ENCODE measurements at regions not wholly inside any gene's neighbourhood (a gene's known extent, or its start where the extent isn't known, plus 50 kb on each side); places are given as distances from the start of the nearest gene placed in this dataset.

DNA sequence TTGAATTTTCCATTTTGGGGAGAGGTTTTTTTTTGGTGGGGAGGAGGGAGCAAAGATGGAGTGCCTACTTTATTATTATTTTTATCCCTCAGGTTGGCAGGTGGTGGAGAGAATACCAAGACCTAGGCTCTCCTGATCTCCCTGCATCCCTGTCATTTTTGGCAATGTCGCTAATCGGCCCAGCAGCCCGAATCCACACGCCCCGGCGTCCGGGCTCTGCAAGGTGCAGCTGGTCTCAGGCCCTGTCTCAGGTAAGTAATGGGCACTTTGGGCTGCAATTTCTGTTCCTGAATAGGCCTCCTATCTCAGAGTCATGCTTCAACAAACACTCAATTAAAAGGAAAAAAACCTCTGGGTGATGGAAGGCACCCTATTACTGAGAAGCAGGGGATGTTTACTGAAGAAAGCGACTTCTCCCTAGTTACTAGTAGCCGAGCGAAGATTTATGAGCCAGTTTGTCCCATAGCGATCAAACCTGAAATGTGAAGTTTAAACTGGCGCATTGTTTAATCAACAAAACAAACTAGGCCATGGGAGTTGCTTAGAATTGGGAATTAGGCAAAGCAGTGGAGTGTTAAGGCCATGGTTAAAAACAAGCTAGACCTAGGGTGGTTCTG lies 137.8 kb downstream of the RWDD3 start:
- no peak for DNase-seq

DNA sequence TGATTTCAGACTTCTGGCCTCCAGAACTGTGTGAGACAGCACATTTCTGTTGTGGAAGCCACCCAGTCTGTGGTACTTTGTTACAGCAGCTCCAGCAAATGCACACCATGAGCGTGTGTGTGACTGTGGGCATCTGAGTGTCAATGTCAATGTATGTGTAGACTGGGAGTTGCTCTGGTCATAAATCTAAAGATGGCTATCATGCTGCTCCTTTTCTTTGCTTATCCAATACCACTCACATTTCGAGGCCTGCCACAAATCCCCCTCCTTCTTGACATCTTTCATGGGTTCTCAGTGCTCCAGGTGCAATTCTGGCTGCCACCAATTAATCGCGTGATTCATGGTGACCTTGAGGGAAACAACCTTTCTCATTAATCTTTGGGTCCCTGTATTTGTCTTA lies 141.2 kb downstream of the RWDD3 start:
- DNase-seq: no peak

DNA sequence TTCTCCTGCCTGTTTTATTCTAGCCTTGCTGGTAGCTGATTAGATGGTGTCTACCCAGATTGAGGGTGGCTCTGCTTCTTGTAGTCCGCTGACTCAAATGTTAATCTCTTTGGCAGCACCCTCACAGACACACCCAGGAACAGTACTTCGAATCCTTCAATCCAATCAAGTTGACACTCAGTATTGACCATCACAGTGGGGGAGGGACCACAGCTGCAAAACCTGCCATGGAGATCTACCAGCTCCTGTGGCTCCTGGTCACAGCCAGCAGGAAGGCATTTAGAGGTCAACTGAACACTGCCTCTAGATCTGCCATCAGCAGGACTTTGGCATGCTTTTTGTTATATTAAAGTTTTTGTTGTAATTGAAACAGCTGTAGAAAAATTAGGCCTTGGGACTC lies 146.9 kb downstream of the RWDD3 start:
- DNase-seq: no peak

DNA sequence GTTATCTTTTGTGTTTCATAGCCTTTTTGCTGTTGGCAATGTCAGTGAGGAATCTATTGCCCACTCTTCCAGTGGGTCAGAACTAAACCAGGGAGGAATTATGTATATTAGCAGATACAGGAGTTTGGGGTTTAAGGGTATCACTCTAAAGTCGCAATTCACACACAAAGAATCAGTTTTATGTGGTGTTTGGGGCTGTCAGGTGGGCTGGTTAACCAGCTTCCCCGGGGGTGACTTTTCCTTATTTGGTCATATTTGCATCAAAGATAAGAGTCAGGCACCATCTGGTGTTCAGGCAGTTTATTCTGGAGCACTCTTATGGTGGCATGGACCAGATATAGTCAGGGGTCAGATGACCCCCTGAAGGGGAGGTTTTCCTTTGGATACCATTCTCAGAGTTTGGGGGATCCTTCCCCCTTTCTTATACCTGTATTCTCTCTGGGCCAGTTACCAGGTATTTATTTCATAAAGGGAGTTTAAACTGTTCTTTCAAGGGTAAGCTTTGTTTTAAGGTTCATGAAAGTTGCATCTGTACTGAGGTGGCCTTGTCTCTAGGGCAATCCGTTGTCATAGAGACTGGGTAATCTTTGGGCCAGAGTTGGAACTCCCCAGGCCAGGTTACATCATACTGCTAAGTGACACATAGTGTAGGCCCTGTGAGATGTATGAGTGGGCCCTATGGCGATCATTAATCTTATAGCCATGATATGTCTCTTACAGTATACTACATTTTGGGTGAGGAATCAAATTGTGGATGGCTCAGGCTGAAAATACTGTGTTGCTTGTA lies 148.2 kb downstream of the RWDD3 start:
- DNase-seq: no peak

DNA sequence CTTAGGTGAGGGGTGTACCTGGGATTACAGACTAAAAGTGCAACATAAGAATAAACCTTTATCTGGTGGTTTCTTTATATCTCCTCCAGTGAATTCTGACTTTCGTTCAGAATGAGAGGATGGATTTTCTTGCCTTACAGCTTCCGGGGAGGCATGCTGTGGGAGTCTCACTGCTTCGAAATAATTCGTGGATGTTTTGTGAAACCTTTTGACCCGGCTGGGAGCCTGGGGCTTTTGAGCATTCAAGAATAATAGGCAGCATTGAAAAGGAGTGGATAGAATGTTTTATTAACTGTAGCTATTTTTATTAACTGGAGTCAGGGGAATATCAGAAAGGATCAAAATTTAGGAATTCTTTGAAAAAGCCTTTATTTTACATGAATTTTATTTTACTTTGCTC lies 149.1 kb downstream of the RWDD3 start:
- no peak for DNase-seq

DNA sequence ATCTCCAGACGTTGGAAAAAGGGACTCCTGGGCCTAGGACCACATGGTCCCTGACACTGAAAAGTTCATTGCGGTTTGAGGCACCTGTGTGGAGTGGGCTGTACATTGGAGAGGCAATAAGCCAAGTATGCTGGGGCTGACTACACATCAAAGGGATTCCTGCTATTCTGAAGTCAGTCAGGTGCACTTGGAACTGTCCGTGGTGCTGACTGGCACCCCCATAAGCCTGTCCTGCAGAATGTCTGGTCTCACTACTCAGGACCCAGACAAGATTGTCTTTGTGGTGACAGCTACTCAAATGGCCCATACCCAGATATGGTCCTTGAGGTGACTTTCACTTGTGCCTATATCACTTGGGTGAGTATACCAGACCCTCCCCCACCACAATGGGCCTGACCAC lies 150.6 kb downstream of the RWDD3 start:
- peak in 1 of 5 experiments; percentile 35 for DNase-seq

DNA sequence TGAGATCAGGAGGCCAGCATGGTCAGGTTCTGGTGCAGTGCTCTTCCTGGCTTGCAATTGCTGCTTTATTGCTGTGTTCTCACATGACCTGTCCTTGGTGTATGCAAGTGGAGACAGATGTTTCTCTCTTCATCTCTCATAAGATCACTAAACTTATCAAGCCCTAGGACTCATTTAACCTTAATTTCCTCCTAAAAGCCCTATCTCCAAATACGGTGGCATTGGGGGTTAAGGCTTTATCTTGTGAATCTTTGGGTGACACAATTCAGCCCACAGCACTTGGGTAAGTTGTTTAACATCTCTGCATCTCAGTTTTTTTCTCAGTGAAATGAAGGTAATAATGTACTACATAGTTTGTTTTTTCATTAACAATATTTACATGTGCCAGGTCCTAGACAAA lies 152.4 kb downstream of the RWDD3 start:
- no peak for DNase-seq

DNA sequence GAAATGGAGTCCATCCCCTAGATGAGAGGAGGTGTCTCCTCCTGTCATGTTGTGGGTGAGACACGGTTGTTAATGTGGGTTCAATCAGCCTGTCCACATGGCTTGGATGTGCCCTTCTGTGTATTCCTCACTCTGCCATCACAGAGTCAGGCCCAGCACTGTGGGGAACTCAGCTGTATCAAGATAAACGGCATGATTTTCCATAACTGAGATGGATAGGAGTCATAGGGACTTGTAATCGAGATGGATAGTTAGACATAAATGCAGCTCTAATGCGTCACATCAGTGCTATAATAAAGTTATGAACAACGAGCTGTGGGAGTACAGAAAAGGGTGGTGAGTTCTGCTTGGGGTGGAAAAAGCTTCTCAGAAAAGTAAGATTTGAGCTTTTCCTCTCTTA lies 152.9 kb downstream of the RWDD3 start:
- DNase-seq: no peak

DNA sequence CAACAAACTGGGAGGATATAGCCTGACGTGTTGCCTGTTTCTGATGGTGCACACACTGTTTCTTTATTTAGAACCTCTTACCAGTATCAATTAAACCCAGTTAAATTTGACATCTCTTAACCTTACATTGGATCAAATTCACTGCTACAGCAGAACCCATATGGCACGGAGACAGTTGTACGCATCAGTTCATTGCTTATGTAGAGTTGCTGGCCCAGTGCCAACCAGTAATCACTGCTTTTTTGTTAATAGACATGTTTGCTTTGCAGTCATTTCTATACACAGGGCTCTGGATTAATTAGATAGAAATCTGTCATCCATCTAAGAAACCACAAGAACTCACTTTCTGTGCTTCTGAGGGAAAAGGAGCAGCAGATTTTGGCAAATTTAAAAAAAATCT lies 154.0 kb downstream of the RWDD3 start:
- no peak for DNase-seq

DNA sequence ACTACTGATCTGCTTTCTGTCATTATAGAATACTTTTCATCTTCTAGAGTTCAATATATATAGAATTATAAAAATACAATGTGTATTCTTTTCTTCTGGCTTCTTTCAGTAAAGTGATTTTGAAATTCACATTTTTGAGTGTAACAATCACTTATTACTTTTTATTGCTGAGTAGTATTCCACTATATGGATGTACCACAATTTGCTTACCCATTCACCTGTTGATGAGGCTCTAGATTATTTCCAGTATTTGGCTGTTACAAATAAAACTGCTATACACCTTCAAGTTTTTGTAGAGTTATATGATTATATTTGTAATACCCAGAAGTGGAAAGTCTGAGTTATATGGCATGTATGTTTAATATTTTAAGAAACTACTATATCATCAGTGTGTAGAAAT lies 159.4 kb downstream of the RWDD3 start:
- no peak for DNase-seq

DNA sequence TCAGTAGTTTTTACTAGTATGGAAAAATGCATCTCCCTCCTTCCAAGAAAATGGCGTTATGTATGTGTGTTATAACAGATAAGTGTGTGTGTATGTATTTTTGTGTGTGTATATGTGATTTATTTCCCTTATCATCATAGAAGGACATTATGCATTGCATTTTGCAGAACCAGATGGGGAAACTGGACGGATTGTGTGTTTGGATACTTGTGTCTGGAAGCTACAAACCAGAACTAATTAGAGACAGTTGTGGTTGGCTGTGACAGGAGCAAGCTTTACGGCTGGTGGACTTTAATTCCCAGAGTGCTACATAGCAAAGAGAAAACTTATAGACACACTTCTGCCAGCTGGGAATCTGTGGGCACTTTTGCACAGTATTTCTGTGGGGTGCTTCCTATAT lies 162.5 kb downstream of the RWDD3 start:
- no peak for DNase-seq

DNA sequence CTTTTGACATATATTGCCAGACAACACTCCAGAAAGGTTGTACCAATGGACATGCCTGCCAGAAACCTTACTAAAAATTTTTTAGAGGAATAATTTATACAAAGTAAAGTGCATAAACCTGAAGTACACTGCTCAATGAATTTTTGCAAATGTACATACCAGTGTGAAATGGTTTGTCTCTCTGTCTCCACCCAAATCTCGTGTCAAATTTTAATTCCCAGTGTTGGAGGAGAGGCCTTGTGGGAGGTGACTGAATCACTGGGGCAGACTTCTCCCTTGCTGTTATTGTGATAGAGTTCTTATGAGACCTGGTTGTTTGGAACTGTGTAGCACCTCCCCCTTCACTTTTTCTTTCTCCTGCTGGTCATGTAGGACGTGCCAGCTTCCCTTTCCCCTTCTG lies 168.8 kb downstream of the RWDD3 start:
- DNase-seq: no peak

DNA sequence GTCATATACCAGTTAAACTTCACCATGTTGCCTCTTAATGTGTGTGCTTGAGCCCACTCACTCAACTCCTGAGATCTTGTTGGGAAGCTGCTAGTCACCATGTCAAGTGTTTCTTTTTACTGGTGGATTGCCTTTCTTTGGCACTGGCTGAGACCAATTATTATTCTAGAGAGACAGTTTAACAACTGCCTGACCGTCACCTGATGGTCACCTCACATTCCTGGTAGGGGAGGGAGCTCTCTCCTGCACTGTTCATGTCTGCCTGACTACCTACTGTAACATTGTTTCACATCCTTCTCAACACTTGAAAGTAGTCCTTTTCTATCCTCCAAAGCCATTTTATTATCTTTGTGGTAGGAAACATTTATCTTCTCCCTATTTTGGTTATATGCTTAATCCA lies 172.3 kb downstream of the RWDD3 start:
- DNase-seq: no peak

DNA sequence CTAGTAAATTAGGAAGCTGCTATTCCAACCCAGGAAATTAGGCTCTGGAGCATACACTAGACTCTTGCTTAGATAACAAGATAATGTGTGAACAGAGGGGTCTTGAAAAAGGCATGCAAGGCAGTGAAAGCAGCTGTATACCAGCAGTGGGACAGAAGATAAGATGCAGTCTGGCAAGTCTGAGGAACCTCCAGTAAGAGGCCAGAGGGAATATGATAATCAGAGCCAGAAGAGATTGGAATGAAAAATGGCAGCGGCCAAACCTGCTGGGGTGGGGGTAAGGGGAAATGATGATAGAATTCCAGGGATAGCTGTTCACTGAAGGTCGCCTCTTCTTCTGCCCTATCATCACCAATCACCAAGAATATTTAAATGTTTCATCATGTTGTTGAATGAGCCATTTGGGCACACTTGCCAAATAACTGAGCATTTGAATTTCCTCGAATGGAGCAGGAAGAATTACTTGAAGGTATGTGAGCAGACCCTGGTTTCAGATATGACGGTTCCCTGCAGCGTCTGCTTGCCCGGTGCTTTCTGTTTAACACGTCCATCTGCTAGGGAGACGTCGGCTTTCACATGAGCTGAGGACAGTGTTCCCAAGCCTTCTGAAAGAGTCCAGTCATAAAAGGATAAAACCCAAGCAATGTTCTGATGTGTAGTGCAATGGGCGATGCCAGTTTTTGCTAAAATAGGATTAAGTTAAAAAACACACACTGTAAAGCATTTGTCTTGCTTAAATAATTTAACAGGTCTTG lies 173.3 kb downstream of the RWDD3 start:
- DNase-seq: no peak

DNA sequence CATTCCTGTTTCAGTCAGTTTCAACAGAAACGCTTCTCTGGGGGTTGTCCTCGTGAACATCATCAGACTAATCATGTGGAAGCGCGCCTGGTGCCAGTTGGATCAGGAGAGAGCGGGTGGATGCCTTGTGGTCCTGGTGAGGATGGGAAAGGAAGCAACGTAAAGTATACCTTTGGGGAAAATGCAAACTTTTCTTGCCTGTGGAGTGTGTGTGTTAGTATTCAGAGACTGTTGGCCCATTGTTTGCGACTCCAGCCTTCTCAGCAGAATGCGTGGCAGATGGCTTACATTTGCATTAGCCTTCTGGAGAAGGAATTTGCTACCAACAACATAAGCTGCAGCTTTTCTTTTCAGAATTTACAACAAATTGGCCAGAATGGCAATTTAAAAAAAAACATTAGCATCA lies 173.9 kb downstream of the RWDD3 start:
- DNase-seq: no peak

DNA sequence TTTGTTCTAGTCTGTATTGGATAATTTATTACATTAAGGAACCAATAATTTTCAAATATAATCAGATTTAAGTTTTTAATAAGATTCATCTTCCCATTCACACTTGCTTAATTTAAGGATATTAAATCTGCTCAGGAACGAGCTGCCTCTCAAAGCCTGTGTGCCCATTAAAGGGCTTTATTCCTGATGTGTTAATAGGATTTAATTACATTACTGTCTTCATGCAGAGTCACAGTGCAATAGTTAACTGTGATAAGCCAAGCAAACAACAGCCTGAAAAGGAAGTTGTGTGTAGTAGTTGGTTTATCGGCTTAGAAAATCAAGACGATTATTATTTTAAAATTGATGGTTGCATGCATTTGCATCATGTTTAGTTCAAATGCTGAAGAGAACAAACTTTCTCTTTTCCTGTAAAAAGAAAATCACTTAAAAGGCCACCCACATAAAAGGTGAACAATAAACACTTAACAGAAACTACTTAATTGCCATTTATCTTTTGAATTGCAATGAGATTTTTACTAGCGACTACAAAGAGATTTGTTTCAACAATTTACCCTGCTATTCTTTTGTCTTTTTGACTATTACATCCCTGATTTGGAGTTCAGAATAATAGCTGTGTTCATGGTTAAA lies 174.6 kb downstream of the RWDD3 start:
- DNase-seq: no peak

DNA sequence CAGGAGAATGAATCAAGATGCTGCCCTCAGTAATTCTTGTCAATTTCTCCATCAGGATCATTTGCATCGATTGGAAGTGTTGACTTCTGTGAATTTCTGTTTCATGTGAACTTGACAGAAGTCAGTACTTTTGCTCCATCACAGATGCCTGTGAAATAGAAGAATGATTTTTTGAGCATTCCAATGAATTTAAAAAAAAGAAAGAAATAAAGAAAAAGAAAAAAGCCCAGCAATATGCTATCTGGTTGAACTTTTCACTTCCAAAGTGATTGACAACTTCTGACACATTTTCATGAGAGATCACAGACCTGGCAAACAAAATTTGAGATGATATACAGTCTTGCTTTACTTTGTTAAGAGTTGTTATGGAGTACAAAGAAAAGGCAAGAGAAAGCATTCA lies 175.3 kb downstream of the RWDD3 start:
- DNase-seq: no peak

DNA sequence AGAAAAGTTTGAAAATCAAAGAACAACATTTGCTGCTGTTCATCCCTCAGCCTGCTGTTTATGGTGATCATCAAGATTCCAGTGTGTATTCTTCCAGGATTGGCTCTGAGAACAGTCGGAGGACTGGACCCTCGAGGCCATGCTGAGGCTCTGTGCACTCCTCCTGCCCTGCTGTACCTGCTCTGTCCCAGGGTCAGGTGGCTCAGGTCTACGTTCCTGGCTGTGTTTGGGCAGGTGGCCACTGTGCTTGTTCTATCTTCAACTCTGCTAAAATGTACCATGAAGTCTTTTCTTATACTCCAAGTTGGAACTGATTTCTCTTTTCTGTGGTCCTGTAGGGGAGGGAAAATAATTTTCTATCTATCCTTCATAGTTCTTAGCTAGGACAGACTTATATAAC lies 175.9 kb downstream of the RWDD3 start:
- no peak for DNase-seq

DNA sequence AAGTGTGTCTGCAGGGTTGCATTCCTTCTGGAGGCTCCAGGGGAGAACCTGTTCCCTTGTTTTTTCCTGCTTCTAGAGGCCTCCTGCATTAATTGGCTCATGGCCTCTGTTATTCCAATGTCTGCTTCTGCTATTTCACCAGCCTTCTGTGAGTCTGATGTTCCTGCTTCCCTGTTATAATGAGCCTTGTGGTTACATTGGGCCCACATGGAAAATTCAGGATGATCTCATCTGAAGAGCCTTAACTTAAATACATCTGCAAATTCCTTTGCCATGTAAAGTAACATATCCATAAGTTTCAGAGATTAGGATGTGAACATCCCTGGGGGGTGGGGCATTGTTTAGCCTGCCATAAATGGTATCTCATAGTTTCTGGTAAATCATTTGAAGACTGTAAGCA lies 181.1 kb downstream of the RWDD3 start:
- DNase-seq: no peak

DNA sequence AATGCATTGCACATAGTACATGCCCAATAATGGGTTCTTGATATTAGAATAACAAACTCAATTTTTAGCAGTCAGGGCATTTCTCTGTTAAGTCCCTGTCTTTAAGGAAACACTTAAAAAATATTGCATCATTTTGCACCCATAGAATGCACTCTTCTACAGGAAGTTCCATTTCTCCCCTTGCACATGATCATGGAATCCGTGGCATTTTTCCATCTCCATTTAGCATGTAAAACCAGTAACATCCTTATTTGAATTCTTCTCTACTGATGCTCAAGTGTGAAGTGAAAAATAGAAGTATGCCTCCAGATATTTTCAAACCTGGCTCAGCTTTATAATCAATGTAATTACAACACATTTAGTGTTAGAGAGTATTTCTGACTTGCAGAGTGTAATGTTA lies 192.8 kb downstream of the RWDD3 start:
- no peak for DNase-seq

DNA sequence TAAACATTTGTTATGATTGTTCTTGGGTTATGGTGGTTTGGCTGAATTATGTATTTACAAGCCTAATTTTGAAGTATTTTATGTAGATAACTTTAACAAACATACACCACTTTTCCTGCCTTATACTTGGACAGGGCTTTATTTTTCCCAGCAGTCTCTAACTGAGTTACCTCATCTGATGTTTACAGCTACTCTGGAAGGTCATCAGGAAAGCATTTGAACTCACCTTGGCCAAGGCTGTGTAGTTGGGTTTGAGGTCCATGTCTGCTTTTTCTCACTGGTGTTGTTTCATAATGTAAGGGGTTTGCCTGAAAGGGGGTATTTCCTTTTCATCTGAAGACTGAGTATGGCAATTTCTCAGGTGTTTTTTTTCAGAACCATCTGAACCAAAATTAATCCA lies 193.5 kb downstream of the RWDD3 start:
- DNase-seq: no peak

DNA sequence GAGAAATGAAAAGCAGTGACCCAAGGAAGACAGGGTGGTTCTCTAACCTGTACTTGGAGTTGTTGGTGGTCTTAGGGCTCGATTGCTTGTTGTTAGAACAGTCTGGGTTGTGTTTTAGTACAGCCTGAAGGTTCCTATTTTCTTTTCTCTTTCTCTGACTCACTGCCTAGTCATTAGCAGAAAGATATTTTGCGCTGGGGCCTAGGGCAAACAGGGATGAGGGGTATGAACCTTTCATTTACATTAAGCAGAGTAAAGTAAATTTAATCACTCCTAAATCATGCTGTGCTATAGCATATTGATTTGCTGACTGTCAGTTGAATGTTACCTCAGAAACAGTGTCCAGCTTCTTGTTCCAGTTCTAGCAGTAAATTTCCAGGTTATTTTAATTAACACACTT lies 197.2 kb downstream of the RWDD3 start:
- DNase-seq: no peak

DNA sequence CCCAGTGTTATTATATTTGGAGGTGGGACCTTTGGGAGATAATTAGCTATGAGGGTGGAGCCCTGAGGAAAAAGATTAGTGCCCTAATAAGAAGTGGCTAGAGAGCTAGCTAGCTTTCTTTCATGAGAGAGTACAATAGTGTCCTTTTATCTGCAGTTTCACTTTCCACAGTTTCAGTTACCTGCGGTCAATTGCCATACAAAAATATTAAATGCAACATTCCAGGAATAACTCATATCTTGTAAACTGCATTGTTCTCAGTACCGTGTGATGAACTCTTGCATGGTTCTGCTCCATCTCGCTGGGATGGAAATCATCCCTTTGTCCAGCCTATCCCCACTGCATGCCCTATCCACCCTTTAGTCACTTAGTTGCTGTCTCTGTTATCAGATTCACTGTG lies 201.6 kb downstream of the RWDD3 start:
- DNase-seq: no peak

DNA sequence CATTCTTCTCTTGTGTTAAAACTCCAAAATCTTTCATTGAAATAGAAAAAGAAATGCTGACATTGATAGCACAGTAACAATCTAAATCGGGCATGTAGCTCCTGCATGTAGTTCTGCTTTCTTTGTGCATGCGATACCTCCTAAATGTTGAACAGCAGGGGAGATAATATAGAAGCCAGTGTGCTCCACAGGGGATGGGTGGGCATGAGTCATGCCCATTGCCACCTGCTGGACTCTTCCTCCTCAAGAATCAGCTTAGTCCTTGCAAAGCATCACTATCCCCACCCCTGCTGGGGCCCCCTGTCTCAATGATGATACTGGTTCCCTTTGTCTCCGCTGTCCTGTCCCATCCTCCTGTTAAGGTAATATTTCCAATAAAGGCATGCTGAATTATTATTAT lies 203.0 kb downstream of the RWDD3 start:
- no peak for DNase-seq

All from T-helper 2 cell (primary cell).